ENCODE measurements at regions not wholly inside any gene's neighbourhood (a gene's known extent, or its start where the extent isn't known, plus 50 kb on each side); places are given as distances from the start of the nearest gene placed in this dataset.
"Not testable (repeated sequence)": the region's sequence is repeated elsewhere in the genome, so short reads cannot be mapped to it uniquely, and the experiment has no call there.

GRCh38 chrX:109172091-109172602 lies 309.7 kb downstream of the GUCY2F start:
- no peak for DNase-seq (ENCODE audit: low spot score)

GRCh38 chrX:109155161-109155560 lies 326.7 kb downstream of the GUCY2F start:
- no peak for DNase-seq (ENCODE audit: low spot score)

- DNase-seq (ENCODE audit: low spot score) = not testable (repeated sequence)
These were observed 337.7 kb downstream of the GUCY2F start for GRCh38 chrX:109144173-109144572.

- DNase-seq (ENCODE audit: low spot score) = no peak
These were observed 341.4 kb downstream of the GUCY2F start for GRCh38 chrX:109140463-109140862.

- no peak for DNase-seq (ENCODE audit: low spot score)
These were observed 347.1 kb downstream of the GUCY2F start for GRCh38 chrX:109134777-109135176.

GRCh38 chrX:109125304-109125703 lies 356.6 kb downstream of the GUCY2F start:
- DNase-seq (ENCODE audit: low spot score) = no peak

DNA sequence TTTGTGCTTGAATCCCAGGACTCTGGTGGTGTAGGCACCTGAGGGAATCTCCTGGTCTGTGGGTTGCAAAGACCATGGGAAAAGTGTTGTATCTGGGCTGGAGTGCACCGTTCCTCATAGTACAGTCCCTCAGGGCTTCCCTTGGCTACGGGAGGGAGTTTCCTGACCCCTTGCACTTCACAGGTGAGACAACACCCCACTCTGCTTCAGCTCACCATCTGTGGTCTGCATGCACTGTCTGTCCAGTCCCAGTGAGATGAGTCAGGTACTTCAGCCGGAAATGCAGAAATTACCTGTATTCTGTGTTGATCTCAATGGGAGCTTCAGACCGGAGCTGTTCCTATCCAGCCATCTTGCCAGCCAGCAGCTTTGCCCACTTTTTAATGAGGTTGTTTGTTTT lies 353.0 kb upstream of the IRS4 start:
- no peak for DNase-seq (ENCODE audit: low spot score)

DNA sequence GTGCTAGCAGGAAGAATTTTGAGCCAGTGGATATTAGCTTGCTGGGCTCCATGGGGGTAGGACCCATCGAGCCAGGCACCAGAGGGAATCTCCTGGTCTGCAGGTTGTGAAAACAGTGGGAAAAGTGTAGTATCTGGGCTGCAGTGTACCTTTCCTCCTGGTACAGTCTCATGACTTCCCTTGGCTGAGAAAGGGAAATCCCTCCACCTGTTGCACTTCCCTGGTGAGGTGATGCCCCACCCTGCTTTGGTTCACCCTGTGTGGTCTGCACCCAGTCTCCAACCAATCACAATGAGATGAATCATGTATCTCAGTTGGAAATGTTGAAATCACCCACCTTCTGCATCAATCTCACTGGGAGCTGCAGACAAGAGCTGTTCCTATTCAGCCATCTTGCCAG lies 341.4 kb upstream of the IRS4 start:
- DNase-seq (ENCODE audit: low spot score) = no peak

GRCh38 chrX:109054181-109054581 lies 317.8 kb upstream of the IRS4 start:
- DNase-seq (ENCODE audit: low spot score) = peak; percentile 1

GRCh38 chrX:109049903-109050302 lies 313.5 kb upstream of the IRS4 start:
- DNase-seq (ENCODE audit: low spot score) = no peak

DNA sequence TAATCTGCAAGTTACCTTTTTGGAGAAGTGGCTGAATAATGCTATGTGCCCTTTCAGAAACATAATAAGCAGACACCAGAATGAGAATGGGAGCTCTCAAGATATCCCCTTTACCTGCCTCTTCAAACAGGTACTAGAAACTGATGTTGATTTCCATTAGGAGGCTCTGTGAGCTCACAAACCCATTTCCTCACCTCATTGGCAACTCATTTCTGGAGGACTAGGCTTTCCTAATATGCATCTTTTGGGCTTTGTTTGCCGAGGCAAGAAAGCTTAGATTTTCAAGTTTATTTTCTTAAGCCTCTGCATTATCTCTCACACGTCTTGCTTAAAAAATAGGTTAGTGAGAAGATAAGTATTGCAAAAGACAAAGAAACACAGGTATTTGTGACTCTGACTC lies 313.1 kb upstream of the IRS4 start:
- DNase-seq (ENCODE audit: low spot score) = no peak

GRCh38 chrX:109040057-109040456 lies 303.7 kb upstream of the IRS4 start:
- no peak for DNase-seq (ENCODE audit: low spot score)

DNA sequence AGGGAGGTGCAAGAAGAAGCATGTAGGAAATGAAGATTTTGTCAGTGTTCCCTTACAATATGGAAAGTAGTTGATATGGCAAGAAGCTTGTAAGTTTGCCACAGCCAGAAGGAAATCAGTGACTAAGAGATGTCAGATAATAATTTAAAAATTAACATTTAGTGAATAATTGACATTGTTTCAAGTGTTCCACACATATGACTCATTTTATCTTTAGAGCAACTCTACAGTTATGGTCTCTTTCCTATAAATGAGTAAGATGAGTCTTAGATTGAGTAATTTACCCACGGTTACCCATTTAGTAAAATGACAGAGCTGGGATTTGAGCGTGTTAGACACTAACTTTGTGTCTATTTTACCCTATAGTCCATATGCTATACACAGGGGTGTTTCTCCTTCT lies 300.3 kb upstream of the IRS4 start:
- no peak for DNase-seq (ENCODE audit: low spot score)

DNA sequence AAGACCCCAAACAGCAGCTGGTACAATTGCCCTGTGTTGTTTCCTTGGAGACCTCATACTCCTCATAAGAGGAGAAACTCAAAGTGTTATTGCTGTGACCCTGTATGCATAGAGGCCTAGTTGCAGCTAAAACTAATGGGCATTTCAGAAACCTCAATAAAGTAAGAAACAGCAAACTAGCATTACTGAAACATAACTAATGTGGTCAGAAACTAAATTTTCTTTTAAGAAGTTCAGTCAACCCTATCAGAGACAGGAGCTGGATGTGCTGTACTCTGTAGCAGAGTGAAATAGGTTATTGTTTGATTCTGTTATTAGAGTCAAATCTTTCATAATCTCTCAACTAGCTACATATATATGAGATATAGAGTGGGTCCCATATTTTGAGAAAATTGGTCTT lies 257.5 kb upstream of the IRS4 start:
- no peak for DNase-seq (ENCODE audit: low spot score)

DNA sequence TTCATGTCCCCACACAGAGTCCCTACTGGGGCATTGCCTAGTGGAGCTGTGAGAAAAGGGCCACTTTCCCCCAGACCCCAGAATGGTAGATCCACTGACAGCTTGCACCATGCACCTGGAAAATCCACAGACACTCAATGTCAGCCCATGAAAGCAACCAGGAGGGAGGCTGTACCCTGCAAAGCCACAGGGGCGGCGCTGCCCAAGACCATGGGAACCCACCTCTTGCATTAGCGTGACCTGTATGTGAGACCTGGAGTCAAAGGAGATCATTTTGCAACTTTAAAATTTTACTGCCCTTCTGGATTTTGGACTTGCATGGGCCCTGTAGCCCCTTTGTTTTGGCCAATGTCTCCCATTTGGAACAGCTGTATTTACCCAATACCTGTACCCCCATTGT lies 236.5 kb upstream of the IRS4 start:
- DNase-seq (ENCODE audit: low spot score) = not testable (repeated sequence)

DNA sequence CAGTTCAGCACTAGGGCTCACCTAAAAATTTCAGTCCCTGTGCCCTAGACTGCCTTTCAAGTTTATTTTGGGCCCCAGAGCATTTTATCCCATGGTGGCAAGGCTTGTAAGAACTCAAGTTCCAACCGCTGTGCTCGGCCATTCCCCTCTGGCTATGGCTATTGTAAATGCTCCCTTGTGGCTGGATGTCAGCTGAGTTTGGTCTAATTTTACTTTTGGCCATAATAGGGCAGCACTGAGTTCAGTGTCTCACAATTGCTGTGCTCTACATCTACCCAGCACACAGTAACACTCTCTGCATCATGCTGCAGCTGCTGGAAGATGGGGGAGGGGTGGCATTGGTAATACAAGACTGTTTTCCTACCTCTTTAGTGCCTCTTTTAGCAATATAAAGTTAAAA lies 210.8 kb upstream of the IRS4 start:
- no peak for DNase-seq (ENCODE audit: low spot score)

GRCh38 chrX:108946531-108946930 lies 210.2 kb upstream of the IRS4 start:
- no peak for DNase-seq (ENCODE audit: low spot score)

GRCh38 chrX:108945883-108946523 lies 209.6 kb upstream of the IRS4 start:
- DNase-seq (ENCODE audit: low spot score) = no peak

GRCh38 chrX:108914791-108915190 lies 178.4 kb upstream of the IRS4 start:
- DNase-seq (ENCODE audit: low spot score) = no peak

- DNase-seq (ENCODE audit: low spot score) = not testable (repeated sequence)
These were observed 167.5 kb upstream of the IRS4 start for GRCh38 chrX:108903831-108904230.

GRCh38 chrX:108900333-108900732 lies 164.0 kb upstream of the IRS4 start:
- no peak for DNase-seq (ENCODE audit: low spot score)

DNA sequence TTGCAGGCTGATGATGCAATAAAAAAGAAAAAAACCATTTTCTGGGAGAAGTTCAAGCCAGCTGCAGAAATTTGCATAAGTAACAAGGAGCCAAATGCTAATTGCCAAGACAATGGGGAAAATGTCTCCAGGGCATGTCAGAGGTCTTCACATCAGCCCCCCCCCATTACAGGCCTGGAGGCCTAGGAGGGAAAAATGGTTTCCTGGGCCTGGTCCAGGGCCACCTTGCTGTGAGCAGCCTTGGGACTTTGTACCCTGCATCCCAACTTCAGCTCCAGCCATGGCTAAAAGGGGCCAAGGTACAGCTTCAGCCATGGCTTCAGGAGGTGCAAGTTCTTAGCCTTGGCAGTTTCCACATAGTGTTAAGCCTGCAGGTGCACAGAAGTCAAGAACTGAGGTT lies 160.0 kb upstream of the IRS4 start:
- not testable (repeated sequence) for DNase-seq (ENCODE audit: low spot score)

GRCh38 chrX:108892501-108892900 lies 156.1 kb upstream of the IRS4 start:
- no peak for DNase-seq (ENCODE audit: low spot score)

GRCh38 chrX:108875548-108875947 lies 139.2 kb upstream of the IRS4 start:
- no peak for DNase-seq (ENCODE audit: low spot score)
